HG02981 (cell line): ENCODE measurements at regions not wholly inside any gene's neighbourhood (a gene's known extent, or its start where the extent isn't known, plus 50 kb on each side); places are given as distances from the start of the nearest gene placed in this dataset.
"Not testable (repeated sequence)": the region's sequence is repeated elsewhere in the genome, so short reads cannot be mapped to it uniquely, and the experiment has no call there.

Experiments used
- ATAC-seq: cut with Tn5 transposase; IDR thresholded peaks from one replicate; pipeline ENCODE4 v1.9.1; 2021; ENCODE audit warnings: mild to moderate bottlenecking, moderate library complexity; ENCODE audit not compliant: unreplicated experiment

- no peak for ATAC-seq
These were observed 372.5 kb upstream of the WWC1 start for GRCh38 chr5:167918813-167919483.

DNA sequence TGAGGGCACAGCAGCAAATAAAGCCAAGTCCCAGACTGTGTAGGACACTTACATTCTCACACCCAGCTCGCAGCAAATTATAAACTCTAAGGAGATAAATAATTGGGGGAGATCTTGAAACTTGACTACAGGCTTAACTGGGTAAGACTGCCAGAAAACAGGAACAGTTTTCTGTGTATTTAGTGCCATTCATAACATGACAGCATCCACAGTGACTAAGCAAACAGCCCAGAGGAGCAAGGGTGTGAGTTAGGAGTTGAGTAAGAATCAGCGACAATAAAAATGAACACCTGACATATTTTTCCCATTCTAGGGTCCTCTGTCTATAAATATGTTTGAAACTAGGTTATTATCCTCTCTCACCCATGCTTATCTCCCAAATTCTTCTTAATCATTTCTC is 370.9 kb upstream of the WWC1 start:
- no peak for ATAC-seq

GRCh38 chr5:167921796-167922195 is 369.6 kb upstream of the WWC1 start:
- no peak for ATAC-seq

DNA sequence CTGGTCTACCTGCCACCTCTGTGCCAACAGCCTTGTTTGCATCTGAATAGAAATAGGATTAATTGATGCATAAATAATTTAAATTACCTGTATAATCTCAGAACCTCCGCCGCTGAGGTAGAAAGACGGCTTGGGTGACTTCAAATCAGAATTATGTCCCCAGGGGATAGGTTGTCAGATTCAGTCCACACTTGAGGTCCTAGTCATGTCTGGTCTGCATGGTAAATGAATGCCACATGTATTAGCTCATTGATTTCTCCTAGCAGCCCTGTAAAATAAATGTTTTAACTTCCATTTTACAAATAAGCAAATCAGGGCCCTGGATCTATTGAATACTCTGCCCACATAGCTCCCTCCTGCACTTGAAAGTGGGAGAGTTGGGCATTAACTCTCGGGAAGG is 368.0 kb upstream of the WWC1 start:
- no peak for ATAC-seq

DNA sequence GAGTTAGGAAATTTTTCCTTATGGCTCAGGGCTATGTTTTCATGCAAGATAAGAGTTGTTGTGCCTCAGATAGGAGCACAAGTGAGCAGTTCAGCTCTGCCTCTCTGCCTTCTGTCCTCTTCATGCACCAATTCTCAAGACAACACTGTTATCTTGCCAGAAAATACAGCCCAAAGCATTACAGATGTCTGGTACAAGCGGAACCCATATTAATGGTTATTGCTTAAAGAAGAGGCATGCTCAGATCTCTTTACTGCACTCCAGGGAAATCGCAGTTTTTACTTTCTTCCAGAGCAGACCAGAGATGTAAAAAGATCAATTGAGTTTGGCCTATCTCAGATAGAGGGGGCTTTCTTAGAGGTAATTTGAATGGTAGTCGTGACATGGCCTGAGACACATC is 361.6 kb upstream of the WWC1 start:
- ATAC-seq, result no peak

DNA sequence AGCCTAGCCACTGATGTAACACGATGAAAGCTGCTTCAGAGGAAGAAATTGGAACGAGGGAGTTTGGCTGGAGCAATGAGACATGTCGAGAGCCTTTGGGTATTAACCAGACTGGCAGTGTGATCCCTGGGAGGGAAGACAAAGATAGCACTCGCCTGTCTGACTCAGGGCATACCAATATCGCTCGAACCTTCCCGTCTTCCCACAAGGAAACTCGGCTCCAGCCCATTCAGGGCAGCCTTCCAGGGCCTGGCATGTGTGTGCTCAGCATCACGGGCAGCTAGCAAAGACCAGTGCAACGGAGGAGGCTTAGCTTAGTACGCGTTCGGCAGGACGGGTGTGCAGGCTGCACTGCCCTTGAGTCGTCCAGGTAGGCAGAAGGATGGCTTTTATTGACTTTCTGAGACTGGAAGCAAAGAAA is 356.9 kb upstream of the WWC1 start:
- no peak for ATAC-seq

DNA sequence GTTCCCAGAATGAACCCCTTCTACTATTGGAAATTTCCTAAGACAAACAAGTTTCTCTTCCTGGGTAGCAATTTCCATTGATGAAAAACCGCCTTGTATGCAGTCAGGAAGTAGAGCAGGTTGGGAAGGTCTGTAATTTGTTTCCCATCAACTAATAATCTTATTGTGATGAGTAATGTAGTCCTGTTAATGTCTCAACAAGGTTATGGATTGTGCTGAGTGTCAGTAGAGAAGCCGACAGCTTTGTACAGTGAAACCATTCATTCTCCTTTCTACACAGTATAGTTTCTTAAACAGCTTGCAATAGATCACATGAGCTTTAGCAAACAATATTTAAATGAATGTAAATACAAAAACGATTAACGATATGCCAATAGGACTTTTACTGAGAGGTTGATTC is 355.4 kb upstream of the WWC1 start:
- ATAC-seq, result no peak

DNA sequence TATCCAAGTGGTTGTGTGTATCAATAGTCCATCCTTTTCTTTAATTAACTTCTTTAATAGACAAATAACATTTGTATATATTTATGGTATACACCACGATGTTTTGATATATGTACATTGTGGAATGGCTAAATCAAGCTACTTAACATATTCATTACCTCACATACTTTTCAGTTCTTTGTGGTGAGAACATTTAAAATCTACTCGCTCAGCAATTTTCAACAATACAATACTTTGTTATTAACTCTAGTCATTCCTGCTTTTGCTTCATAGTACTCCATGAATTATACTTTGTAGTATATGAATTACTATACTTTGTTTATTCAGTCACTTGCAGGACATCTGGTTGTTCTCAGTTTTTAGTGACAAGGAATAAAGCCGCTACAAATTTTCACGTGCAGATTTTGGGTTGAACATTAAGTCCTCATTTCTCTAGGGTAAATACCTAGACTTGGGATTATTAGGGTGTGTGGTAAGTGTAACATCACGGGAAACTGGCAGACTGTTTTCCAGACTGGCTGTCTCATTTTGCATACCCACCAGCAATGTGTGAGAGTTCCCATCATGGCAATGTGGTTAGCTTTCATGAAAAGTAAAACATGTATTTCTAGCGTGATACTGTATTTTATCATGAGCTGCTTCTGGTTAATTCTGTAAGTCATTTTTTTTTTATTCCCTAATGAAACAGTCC is 354.4 kb upstream of the WWC1 start:
- ATAC-seq, result no peak

DNA sequence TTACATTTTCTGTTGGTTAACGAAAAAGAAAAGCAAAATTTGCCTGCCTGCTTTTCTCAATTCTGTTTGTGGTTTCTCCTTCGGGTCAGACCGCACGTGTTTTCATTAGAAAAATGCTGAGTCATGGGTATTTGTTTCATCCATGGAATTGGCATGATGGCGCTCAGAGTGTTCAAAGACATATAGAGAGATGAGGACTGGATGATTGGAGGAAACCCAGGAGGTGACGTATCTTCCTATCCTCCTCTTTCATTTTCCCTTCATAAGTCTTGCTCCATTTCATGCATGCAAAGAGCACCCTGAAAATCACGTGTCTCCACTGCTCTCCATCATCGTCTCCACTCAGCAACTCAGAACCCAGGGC is 353.8 kb upstream of the WWC1 start:
- ATAC-seq, result no peak

GRCh38 chr5:167939686-167940085 is 351.8 kb upstream of the WWC1 start:
- ATAC-seq, result no peak

- no peak for ATAC-seq
These were observed 350.5 kb upstream of the WWC1 start for GRCh38 chr5:167940911-167941310.

GRCh38 chr5:167941556-167941955 is 349.9 kb upstream of the WWC1 start:
- not testable (repeated sequence) for ATAC-seq

DNA sequence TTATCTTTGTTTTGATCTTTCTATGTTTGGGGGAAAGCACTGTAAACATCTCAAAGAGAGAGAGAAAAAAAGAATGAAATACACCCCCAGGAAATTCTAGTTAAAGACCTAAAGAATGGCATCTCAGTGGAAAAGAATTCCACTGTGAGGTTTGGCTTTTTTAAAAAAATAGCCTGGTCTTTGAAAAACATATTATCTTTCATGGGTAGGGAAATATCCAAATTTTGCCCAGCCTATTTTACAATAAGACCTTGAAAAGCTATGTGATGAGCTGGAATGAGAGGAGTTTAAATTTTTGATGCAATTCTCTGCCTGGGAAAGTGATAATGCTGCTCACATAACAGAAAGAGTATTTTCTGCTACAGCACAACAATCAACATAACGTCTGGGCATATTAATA is 348.1 kb upstream of the WWC1 start:
- no peak for ATAC-seq

DNA sequence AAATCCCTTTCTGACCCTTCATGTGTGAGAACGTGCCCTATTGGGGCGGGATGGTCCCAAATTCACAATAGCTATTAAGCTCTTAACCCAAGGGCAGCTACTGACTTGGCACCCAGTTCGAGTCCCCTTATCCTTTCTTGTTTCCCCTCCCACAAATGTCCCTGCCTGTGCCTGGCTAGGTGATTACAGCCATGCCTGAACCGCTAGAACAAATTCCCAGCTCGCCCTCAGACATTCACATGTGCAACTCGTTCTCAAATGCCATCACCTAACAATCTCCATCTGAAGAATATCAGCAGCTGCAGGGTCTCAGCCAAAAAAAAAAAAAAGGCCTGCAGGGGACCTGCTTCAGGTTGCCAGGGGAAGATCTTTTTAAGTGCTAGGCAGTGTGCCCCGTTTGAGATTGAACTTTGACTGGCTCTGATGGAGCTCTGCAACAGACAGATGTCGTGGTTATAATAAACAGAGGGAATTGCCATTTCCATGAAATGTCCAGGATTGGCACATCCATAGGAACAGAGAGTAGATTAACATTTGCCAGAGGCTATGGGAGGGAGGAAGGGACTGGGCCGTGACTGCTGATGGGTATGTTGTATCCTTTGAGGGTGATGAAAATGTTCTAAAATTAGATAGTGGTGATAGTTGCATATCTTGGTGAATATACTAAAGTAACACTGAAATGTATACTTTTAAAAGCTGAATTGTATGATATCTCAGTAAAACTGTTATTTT is 347.2 kb upstream of the WWC1 start:
- ATAC-seq, result no peak

DNA sequence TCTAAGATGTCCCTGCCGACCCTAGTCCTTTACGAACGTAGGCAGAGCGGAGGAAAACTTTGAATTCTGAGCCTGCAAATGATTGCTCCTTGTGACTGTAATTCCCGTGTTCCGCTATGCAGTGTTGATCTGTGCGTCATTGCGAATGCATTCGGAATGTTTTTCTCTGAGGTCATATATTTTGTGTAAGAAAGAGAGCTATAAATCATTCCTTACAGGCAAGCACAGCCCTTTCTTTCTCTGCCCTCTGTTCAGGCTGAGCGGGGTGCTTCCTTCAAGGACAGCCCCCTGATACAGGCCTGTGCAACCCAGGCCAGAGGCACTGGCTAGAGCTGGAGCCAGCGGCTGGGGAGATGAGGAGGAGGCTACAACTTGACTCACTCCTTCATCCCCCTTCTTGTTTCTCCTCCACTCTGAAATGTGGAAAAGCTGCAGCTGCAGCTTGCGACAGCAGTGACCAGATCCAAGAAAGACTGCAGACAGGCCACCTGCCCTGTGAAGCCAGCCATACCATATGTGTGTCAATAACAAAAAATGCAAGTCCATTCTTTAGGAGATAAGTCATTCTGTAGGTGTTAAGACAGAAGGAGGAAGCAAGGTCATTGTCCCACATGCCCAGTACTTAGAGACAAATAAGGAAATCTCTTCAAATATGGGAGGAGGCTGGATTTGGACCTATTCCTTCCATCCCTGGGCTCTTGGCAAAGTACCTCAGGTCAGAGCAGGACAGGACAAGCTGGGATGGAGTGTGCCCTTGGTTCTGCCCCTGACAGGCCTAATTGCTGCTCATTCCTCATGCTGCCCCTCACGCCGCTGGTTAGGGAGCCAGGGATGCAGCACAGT is 345.7 kb upstream of the WWC1 start:
- no peak for ATAC-seq

DNA sequence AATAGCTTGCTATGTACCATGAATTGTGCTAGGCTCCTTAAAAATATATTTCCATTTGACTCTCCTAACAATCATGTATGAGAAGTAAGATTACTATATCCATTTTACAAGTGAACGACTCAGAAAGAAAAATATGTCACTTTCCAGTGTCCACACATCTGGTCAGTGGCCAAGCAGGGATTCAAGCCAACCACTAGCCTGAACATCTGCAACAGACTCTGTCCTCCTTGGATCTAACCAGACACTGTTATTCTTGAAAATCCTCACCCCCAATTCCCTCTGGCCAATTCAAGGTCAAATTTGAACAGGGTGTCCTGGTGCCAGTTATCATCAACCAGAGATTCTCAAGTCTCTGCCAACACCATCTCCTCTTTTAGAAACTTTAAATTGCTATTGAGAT is 344.1 kb upstream of the WWC1 start:
- ATAC-seq, result no peak

DNA sequence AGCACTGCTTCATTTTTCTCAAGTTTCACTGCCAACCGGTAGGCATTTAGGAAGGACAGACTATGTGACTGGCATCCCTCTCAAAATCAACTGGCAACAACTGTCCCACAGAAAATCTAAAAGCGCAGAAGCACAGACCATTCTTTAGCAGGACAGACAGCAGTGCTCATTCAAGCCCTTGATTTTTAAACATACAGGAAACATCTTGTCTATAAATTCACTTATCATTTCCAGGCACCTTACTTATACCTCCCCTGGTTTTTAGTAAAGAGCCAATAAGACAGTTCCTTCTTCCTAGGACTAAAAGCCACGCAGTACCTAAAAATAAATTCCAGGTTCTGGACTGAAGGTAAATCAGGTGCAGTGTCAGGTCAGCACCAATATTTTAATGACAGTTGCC is 343.2 kb upstream of the WWC1 start:
- ATAC-seq, result no peak

DNA sequence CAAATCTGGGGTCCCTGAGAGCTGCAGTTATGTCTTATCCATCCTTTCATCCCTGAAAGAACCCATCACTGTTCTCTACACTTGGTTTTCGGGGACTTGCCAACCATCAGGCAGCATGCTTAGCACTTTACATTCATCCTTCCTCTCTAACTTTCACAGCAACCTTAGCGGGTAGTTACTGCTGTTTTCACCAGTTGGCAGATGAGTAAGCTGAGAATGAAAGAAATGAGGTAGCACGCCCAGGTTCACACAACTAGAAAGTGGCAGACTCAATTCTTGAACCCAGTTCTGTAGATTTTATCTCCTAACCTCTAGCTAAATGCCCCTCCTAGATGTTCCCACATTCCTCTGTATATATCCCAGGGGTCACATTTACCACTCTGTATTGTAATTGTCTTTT is 342.0 kb upstream of the WWC1 start:
- ATAC-seq, result no peak

DNA sequence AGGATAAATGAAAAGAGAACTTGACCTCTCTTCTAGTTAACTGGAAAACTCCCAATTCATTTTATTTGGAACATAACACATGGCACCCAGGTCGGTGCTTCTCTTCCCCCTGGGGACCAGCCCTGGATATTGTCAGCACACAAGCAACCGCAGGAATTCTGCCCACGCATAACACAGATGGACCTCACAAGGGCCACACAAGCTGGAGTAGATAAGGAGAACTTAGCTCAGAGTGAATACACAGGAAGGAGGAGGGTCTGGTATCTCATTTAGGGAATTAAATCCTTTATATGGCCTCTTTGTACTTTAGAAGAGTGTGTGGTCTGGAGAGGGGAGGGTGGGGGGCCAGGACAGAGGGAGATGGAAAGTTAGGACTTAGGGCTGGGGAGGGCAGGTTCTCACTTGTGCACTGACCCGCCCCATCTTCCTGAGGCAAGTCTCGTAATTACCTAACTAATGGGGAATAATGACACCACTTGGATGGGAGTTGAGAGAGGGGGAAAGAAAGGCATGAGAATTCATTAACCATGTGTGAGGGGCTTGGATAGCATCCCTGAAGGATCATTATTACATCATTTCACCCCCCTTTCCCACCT is 341.2 kb upstream of the WWC1 start:
- no peak for ATAC-seq

DNA sequence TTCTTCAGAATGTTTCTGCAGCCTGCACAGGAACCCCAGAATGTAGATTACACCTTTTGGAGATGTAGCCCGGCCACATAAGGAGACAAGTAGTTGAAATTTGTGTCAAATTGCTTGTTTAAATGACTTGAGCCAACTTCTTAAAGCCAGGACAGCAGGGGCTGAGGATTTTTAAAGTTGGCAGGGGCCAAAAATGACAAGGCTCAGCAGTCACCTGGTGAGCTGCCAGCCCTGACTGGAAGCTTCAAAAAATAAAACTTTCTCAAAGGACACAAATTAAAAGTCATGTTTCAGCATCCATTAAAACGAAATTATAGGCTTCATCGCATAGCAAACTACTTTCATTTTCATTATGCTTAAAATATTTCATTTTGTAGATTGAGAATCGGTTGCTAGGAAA is 340.3 kb upstream of the WWC1 start:
- ATAC-seq, result no peak
